Bronchial epithelial cell (primary cell): ENCODE measurements at regions not wholly inside any gene's neighbourhood (a gene's known extent, or its start where the extent isn't known, plus 50 kb on each side); places are given as distances from the start of the nearest gene placed in this dataset.

Source experiments
- DNase-seq: peaks from one replicate; pipeline ENCODE4 v3.0.0-alpha.2; 2010; ENCODE audit warnings: low read depth
- FAIRE-seq: peaks from 2 replicates; lab custom pipeline; 2011; peaks lifted over from hg19 to GRCh38; lab: Jason Lieb, UNC
- H3K27me3 ChIP-seq: 2 replicates; pipeline ENCODE4 v1.5.1; 2011; ENCODE audit warnings: low read length; ENCODE audit not compliant: control insufficient read depth, insufficient read depth
- H3K36me3 ChIP-seq: 2 replicates; pipeline ENCODE4 v1.5.1; 2011; ENCODE audit warnings: low read length; ENCODE audit not compliant: control insufficient read depth, insufficient read depth
- H3K4me3 ChIP-seq: 2 replicates; pipeline ENCODE4 v1.5.1; 2011; ENCODE audit warnings: mild to moderate bottlenecking, low read depth, low read length, control low read depth
- CTCF ChIP-seq: IDR thresholded peaks from 2 replicates; pipeline ENCODE4 v1.5.1; 2011; ENCODE audit warnings: mild to moderate bottlenecking, moderate library complexity, low read length, control low read depth, inconsistent platforms; ENCODE audit not compliant: insufficient read depth, severe bottlenecking

DNA sequence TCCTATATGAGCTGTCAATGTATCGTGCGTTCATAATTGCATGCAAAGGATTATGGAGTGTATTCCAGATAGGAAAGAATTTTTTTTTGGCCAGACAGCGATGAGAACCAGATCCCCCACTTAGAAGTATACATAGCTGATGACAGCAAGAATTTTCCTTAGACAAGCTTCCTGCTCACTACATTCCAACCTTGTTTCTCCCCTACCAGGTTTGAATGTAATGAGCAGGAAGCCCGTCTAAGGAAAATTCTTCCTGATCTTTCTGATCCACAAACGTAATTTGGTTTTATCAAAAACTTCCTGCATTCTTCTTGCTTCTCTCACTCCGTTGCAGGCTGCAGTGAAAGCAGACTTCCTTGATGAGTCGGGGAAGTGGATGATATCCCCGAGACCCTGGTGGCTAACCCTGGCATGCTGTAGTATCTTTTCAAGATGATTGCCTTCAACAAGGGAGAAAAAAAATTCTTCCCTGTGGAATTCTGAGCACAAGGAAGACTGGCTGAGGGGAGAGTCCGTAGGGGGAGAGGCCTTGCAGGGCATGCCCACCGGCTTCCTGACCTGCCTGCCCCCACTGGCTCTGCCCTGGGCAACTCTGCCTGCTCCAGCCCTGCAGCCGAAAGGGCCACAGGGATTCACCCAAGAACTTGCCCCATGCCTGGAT, 243.1 kb downstream of the TLE3 start:
- no peak for DNase-seq
- H3K4me3 ChIP-seq, result no peak overlapping the region
- H3K27me3 ChIP-seq, result no peaks in the 10 kb centered on the region
- no peak for TF ChIP-seq CTCF
- FAIRE-seq, result no peak
- H3K36me3 ChIP-seq, result no peaks in the 10 kb centered on the region

GRCh38 chr15:69855258-69856000, 242.3 kb downstream of the TLE3 start:
- Histone ChIP-seq H3K36me3 (no peaks in the 10 kb centered on the region), H3K27me3 (no peaks in the 10 kb centered on the region), H3K4me3 (no peak overlapping the region)
- DNase-seq (no peak), FAIRE-seq (peak; percentile 47)
- no peak for TF ChIP-seq CTCF

GRCh38 chr15:69857250-69857649, 240.5 kb downstream of the TLE3 start:
- TF ChIP-seq CTCF, result no peak
- Histone ChIP-seq H3K27me3 (peaks cover 2% of the 10 kb centered on the region), H3K36me3 (no peaks in the 10 kb centered on the region), H3K4me3 (no peak overlapping the region)
- DNase-seq, result no peak
- FAIRE-seq, result no peak

- DNase-seq (no peak), FAIRE-seq (no peak)
Measured at GRCh38 chr15:69857686-69858391, 239.9 kb downstream of the TLE3 start.

DNA sequence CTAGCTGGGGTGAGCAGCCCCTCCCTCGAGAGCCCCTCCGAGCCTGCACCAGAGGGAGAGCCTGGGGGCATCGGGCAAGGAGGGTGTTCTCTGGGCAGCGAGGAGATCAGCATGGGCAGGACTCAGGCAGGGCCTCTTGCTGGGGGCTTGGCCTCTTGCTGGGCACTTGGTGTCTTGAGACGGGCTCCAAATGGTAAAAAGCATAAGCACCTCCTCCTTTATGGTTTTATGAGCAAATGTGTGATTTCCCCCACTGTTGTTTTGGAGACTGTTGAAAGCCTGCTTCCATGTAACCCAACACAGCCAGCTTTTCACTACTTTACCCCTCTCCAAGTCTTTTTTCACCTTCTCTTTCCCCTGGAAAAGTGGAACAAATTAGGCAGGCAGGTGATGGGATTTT, 239.3 kb downstream of the TLE3 start:
- DNase-seq (no peak), FAIRE-seq (no peak)
- TF ChIP-seq CTCF, result no peak
- Histone ChIP-seq H3K27me3 (peaks cover 2% of the 10 kb centered on the region), H3K36me3 (no peaks in the 10 kb centered on the region), H3K4me3 (no peak overlapping the region)

More at GRCh38 chr15:69857686-69858391, 239.9 kb downstream of the TLE3 start:
- Histone ChIP-seq H3K27me3 (peaks cover 2% of the 10 kb centered on the region), H3K4me3 (no peak overlapping the region), H3K36me3 (no peaks in the 10 kb centered on the region)
- no peak for TF ChIP-seq CTCF
